NCI-H2107 treated with DMSO at 0.1 percent for 48 hours (cell line): ENCODE measurements at regions not wholly inside any gene's neighbourhood (a gene's known extent, or its start where the extent isn't known, plus 50 kb on each side); places are given as distances from the start of the nearest gene placed in this dataset.
"Not testable (repeated sequence)": the region's sequence is repeated elsewhere in the genome, so short reads cannot be mapped to it uniquely, and the experiment has no call there.

Source experiments
- DNase-seq: peaks from one replicate; lab custom pipeline; 2025; ENCODE audit not compliant: unreplicated experiment; lab: John Stamatoyannopoulos, UW

DNA sequence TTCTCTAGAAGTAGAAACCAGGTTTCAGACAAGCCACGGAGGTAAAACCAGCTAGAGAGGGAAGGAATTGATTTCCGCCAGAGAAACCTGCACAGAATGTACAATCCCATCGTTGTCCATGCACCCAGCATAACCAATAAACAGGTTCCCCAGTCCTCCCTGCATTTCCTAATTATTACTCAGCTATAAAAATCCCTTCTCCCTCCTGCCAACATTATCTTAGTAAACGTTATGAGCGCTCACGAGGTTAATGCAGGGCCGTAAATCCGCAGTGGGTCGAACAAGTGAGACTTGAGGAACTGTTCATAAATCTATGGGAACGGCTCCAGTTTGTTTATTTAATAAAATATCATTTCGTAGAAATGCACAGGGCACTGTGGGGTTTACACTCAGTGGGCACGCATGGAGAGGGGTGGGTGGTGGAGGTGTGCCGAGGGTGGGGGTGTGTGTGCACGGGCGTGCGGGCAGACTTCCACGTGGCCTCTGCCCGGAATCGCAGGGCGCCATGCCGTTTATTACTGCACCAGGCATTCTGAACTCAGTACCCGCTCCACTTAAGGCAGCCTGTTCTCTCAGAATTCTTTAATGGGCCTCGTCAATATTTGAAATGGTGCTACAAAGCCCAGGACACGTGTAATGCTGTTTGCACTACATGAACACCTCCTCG, 257.3 kb downstream of the MIAT start:
- DNase-seq, result no peak

DNA sequence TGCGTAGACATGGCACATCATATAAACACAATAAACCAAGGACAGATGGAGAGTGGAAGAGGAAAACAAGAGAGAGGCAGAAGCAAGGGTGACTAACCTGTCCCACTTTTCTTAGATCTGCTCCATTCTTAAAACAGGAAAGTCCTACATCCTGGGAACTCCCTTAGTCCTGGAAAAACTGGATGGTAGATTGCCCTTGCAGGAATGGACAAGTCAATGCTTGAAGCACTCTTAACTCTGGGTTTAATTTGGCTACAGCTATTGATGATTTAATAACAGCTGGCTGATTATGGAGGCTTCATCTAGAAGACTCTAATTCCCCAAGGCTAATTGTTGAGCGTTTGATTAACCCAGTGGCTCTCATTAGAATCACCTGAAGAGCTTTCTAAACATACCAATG, 258.8 kb downstream of the MIAT start:
- no peak for DNase-seq

- DNase-seq, result no peak
Observed at GRCh38 chr22:26918226-26918625, 260.8 kb downstream of the MIAT start.

DNA sequence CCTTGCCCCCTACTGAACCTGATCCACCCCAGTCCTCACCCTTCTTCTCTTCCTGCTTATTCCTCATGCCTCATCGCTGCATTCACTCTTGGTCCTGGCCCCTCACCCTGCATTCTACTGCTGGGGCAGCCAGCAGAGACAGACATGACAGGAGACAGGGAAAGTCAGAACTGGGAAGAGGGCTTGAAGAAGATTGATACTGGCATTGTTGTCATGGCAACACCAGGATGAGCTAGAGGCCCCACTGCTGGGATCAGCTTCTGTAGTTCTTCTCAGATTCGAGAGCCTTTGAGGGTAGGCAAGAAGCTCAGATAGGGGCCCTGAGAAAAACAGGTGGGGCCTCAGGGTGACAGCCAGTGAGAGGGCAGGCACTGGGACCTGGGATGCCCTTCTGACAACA, 264.3 kb downstream of the MIAT start:
- DNase-seq, result no peak

DNA sequence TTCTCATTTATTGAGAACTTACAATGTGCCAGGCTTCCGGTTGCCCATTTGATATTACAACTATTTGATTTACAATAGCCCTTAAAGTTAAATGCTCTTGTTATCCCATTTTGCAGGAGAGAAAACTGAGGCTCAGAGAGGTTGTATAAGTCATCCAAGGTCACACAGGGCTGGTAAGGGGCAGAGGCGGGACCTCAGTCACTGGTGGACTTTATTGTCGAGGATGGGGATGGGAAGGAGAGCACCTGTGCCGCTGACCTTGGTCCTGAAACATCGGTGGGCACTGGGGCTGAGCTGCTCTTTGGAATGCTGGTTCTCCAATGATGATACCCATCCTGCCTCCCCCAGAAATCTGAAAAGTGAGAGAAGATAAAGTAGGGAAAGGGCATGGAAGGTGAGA, 265.4 kb downstream of the MIAT start:
- DNase-seq, result no peak

- no peak for DNase-seq
Observed at GRCh38 chr22:26923531-26923930, 266.1 kb downstream of the MIAT start.

- DNase-seq, result no peak
Observed at GRCh38 chr22:26927821-26928220, 270.4 kb downstream of the MIAT start.

- no peak for DNase-seq
Observed at GRCh38 chr22:26931471-26931870, 274.1 kb downstream of the MIAT start.

DNA sequence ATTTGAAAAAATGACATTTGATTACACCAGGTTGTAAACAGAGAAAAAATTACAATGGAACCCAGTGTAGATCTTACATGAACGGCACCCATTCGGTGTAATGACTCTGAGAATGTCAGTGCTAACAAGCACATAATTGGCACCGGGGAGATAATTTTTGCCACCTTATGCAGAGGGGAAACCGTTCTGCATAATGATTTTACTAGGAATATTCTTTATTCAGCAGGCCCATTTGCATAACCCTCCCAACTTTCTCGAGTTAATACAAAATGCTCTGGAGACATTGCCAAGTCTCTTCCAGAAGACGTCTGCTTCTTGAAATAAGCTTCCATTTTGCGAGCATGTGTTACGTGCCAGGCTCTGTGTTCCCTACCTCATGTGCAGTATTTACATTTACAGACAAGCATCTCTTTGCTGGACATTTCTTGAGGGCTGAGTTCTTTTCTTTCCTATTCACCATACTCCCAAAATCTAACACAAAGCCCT, 275.8 kb downstream of the MIAT start:
- no peak for DNase-seq

DNA sequence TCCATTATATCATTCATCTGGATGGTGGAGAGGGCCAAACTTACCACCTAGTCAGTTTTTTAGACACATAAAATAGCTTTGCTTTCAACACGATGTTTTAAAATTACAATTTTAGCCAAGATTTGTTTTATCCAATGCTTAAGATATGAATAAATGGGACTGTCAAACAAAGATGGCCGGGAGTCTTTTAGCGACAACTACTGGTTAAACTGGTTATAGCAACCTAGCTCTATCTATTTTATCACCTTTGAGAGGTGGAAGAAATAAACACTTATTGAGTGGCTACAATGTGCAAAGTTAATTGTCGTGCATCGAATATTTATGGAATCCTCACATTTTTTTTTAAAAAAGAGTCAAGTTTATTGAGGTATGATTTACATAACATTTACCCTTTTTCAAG, 279.8 kb downstream of the MIAT start:
- DNase-seq, result no peak

GRCh38 chr22:26939466-26939865, 282.1 kb downstream of the MIAT start:
- DNase-seq, result no peak

DNA sequence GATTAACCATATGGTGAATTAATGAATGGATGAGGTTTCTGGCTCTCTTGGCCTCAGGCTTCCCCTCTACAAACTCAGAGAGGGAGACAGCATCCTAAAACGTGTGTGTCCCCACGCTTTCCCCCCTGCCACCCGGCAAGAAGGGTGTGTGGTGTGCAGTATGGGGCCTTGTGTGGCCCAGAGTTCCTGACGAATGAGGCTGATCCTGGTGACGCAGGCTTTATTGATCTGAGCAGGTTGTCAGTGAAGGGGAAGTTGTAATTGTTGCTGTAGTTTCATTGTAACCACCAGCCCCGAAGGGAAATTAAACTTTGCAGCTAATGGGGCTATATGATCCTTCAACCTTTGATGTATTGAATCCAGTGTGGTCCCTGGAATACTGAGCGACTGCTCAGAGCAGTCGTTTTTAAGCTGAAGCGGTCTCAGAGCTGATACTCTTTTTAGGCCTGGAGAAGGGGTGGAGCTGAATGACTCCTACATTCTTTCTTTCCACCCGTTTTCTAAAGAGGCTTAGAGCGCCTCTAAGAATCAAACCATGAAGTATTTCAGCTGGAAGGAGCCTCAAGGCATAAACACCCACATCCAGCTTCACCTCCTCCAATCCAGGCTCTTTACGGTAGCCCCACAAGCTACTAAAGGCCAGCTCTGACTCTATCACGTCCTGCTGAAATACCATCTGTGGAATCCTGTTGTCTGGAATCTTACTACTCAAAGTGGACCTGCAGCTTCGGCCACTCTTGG, 284.7 kb downstream of the MIAT start:
- no peak for DNase-seq

DNA sequence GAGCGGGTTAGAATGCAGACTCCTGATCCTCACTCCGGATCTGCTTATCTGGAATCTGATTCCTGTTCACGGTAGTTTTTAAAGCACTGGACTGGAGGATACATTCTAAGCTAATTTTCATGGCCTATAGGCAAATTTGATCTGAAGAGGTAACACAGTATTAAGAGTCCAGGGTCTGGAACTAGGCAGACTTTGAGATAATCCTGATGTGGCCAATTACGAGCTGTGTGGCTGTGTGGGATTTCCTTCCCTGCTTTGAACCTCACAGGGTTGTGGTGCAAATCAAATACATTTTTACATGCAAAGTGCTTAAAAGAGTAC, 285.2 kb downstream of the MIAT start:
- DNase-seq, result no peak

DNA sequence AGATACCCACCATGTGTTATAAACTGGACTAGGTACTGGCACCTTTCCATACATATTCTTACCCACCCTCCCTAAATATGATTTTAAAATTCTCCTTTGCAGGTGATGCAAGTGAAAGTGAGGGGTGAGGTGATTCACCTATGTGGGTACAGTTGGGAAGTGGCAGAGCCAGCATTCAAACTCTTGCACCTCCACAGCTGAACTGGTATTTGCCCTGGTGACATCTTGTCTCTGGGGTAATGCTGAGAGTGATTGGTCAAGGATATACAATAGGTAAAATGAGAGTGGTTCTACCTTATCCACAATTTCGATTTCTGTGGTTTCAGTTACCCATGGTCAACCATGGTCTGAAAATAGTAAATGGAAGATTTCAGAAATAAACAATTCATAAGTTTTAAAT, 288.2 kb downstream of the MIAT start:
- DNase-seq, result no peak

DNA sequence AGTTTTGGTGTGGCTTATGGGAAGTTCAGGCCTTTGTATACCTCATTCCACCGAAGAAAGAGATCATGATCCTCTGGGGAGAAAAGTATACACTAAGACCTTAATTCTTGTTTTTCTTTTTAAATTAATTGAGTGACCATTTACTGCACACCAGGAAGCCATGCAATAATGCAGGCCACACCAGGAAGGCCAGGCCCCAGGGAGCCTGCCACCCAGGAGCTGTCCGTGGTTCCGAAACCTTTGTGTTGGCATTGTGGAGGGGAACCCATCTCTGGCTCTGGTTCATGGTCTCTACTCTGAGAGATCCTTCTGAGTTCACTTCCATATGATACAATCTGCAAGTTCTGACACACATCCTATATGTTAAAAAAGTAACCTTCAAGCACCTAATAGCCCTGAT, 291.8 kb downstream of the MIAT start:
- no peak for DNase-seq

DNA sequence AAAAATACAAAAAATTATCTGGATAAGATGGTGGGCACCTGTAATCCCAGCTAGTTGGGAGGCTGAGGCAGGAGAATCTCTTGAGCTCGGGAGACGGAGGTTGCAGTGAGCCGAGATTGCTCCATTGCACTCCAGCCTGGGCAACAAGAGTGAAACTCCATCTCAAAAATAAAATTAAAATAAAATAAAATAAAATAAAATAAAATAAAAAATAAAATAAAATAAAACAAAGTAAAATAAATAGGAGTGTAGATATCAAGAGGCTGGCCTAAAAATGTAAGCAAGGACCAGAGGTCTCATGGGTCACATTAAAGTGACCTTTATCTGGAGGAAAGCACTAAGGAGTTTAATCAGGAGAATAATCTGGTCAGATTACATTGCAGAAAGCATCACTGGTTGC, 293.8 kb downstream of the MIAT start:
- DNase-seq, result not testable (repeated sequence)

DNA sequence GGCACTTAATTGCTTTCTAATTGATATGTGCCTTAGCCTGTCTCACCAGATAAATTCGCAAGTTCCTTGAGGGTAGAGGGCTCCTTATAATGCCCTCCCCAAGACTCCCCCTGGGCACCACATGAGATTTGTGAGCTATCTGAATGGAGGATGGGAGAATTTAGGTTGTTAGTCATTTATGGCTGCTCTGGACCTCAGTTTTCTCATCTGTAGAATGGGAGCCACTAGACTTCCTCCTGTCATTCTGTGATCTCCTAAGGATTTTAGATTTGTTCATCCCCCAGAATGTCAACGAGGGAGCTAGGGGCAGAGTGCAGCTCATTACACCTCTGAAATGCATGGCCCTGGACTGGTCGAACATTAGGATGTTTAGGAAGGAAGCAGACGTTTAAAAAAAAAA, 294.6 kb downstream of the MIAT start:
- no peak for DNase-seq

DNA sequence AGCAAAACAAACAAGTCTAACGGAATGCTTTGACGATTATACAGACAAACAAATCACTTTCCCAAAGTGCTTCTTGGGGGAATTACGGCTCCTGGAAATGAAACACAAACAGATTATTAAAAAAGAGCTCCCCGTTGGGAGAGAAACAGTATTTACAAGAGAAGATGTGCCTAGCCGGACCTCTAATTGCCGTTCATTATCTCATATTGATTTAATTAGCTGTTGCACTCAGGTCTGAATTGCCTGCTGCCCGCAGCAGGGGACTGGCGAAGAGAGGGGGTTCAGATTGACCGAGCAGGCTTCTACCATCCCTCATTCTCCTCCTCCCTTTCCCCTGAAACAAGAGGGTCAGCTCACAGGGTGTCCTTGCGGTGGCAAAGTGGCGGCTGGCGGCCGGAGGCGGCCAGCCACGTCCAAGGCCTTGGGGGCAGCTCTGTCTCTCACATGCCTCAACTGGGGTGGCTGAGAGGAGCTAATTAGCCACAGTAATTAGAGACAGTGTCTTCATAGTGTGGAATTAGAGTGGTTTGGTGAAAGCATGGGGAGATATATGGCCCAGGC, 295.1 kb downstream of the MIAT start:
- no peak for DNase-seq

DNA sequence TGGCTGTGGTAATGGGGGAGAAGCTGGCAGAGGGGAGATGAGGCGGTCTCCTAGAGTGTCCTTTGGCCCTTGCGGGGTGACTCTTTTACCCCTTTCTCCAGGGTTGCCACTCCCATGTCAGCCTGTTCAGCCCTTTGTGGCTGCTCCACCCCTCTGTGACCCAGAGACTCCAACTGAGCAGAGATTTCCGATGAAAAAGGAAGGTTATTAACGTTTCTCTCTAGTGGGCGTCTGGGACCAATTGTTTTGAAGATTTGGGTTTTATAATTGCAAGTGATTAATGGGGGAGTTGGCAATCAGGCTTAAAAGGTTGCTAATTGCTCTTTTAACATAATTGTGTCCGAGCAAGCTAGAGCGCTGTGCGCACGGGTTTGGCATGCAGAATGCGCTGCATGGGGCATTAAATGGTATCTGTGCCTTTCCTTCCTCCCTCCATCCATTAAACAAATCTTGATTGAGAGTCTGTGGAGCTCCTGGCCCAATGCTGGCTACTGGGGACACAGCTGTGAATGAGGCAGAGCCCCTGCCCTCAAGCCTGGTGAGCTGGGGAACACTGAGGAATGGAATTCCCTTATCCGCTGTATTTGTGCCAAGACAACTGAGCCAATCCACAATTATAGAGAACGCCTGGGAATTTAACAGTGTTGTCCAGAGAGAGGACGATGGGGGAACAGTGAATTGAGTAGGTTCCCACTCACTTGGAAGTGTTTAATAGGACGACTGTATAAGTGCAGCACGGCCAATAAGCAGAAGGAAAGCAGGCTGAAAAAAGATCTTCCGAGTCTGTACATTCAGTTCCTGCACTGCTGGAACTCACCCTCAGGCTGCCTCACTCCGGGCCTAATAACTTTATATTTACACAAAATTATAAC, 295.9 kb downstream of the MIAT start:
- no peak for DNase-seq

GRCh38 chr22:26956371-26956770, 299.0 kb downstream of the MIAT start:
- DNase-seq, result no peak

- DNase-seq, result no peak
Observed at GRCh38 chr22:26957176-26957575, 299.8 kb downstream of the MIAT start.

DNA sequence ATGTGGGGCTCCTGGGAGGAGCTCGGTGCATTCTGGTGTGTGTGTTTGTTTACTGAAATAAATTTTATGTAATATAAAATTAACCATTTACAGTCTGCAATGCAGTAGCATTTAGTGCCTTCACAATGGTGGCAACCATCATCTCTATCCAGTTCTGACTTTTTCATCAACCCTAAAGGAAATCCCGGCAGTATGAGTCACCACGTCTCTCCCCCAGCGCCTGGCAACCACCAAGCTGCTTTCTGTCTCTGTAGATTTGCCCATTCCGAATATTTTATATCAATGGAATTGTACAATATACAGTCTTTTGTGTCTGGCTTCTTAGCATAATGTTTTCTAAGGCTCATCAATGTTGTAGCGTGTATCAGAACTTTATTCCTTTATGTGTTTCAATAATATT, 300.5 kb downstream of the MIAT start:
- no peak for DNase-seq
